ENCODE measurements at regions not wholly inside any gene's neighbourhood (a gene's known extent, or its start where the extent isn't known, plus 50 kb on each side); places are given as distances from the start of the nearest gene placed in this dataset.
A peak's percentile ranks its signal among the peaks of the same experiment; 100 is the strongest.

DNA sequence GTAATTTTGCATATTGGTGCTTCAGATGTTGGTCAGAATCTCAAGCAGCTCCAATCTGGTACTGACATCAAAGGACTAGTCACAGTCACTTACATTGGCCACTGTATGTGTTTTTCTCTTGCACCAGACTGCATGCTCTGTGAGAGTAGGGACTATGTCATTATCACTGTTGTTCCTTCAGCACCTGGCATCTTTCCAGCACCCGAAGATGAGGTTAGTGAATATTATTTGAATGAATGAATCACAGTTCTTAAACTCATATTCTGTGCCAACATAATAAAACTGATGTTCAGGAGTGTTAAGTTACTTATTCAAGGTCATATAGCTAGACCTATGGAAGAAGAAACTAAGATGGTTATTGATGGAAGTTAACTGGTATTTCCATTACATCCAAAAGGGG is 204.5 kb upstream of the TBX3 start:
- TF ChIP-seq SP1 (IDR thresholded peaks at IDR 0.05), result no peak
- TF ChIP-seq CTCF (IDR thresholded peaks at IDR 0.05; ENCODE audit: low read depth, low read length, missing input control), result no peak
- TF ChIP-seq MAX (IDR thresholded peaks at IDR 0.05), result no peak
- TF ChIP-seq RAD21 (IDR thresholded peaks at IDR 0.05), result no peak
- no peak for TF ChIP-seq HNF4A (conservative IDR thresholded peaks at IDR 0.05)
- no peak for TF ChIP-seq RXRA (IDR thresholded peaks at IDR 0.05)
- no peak for TF ChIP-seq NR2F2 (IDR thresholded peaks at IDR 0.05)
- TF ChIP-seq, protein P1, sequence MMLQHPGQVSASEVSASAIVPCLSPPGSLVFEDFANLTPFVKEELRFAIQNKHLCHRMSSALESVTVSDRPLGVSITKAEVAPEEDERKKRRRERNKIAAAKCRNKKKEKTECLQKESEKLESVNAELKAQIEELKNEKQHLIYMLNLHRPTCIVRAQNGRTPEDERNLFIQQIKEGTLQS (IDR thresholded peaks at IDR 0.05), result no peak
- H3K4me1 ChIP-seq (ENCODE audit: control insufficient read depth in 4 of 4, insufficient read depth in 4 of 4, low read length in 3 of 4), result no peaks in the 10 kb centered on the region
- no peaks in the 10 kb centered on the region for H3K36me3 ChIP-seq (ENCODE audit: control insufficient read depth in 4 of 4, insufficient read depth in 3 of 4, low read depth in 1 of 4, low read length in 3 of 4)
- WGBS, result 40% methylated on average over 1 of the region's 1 CpG
- H3K27ac ChIP-seq (ENCODE audit: low read depth in 1 of 2, low read length in 2 of 2), result no peak overlapping the region
- DNase-seq (ENCODE audit: low spot score), result no peak
- H3K9ac ChIP-seq (ENCODE audit: low read depth in 1 of 2, low read length in 2 of 2), result no peak overlapping the region
- no peaks in the 10 kb centered on the region for H3K9me3 ChIP-seq (ENCODE audit: control insufficient read depth in 4 of 4, low read length in 3 of 4)
- H3K4me3 ChIP-seq (ENCODE audit: low read depth in 1 of 3, low read length in 3 of 3), result no peak overlapping the region
- no peaks in the 10 kb centered on the region for H3K27me3 ChIP-seq (ENCODE audit: control insufficient read depth in 4 of 4, insufficient read depth in 4 of 4, low read length in 3 of 4)

DNA sequence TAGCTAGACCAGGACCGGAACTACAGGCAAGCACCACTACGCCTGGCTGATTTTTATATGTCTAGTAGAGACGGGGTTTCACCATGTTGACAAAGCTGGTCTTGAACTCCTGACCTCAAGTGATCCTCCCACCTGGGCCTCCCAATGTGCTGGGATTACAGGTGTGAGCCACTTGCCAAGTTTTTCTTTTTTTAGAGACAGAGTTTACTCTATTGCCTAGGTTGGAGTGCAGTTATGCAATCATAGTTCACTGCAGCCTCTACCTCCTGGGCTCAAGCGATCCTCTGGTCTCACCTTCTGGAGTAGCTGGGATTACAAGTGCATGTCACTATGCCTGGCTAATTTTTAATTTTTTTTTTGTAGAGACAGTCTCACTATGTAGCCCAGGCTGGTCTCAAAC is 201.5 kb upstream of the TBX3 start:
- Histone ChIP-seq H3K9ac (ENCODE audit: low read depth in 1 of 2, low read length in 2 of 2) (no peak overlapping the region), H3K27me3 (ENCODE audit: control insufficient read depth in 4 of 4, insufficient read depth in 4 of 4, low read length in 3 of 4) (no peaks in the 10 kb centered on the region), H3K36me3 (ENCODE audit: control insufficient read depth in 4 of 4, insufficient read depth in 3 of 4, low read depth in 1 of 4, low read length in 3 of 4) (no peaks in the 10 kb centered on the region), H3K4me3 (ENCODE audit: low read depth in 1 of 3, low read length in 3 of 3) (no peak overlapping the region), H3K9me3 (ENCODE audit: control insufficient read depth in 4 of 4, low read length in 3 of 4) (no peaks in the 10 kb centered on the region), H3K27ac (ENCODE audit: low read depth in 1 of 2, low read length in 2 of 2) (no peak overlapping the region), H3K4me1 (ENCODE audit: control insufficient read depth in 4 of 4, insufficient read depth in 4 of 4, low read length in 3 of 4) (no peaks in the 10 kb centered on the region)
- DNase-seq (ENCODE audit: low spot score), result no peak
- WGBS, result 70% methylated on average over 4 of the region's 4 CpGs
- TF ChIP-seq JUND (IDR thresholded peaks at IDR 0.05), result peak in 1 of 2 donors; percentile 13
- peak; percentile 49 to 59 for TF ChIP-seq RAD21 (IDR thresholded peaks at IDR 0.05)
- no peak for TF ChIP-seq EGR1 (IDR thresholded peaks at IDR 0.05; ENCODE audit: low read depth in 2 of 2)
- TF ChIP-seq RXRA (IDR thresholded peaks at IDR 0.05), result peak; percentile 33 to 53
- TF ChIP-seq HNF4A (conservative IDR thresholded peaks at IDR 0.05), result peak; percentile 13 to 30

DNA sequence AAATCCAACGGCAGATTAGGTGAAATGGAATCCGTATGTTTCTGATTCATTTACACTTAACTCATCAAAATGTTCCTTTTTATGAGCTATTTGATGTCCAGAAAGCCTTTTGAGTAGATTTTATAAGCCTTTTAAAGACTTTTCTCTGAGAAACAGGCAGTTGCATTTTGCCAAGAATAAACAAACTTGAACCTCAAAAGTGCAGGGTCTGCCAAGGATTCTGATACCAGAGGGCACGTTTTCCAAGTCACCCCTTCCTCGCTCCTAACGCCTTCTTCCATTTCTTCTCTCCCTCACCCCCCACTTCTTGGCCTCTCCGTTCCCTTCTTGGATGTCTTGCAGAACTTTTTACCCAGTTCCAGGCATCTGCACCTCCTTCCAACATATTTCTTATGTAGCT is 200.6 kb upstream of the TBX3 start:
- 82% methylated on average over 6 of the region's 6 CpGs for WGBS
- TF ChIP-seq HNF4A (conservative IDR thresholded peaks at IDR 0.05) (no peak), NR2F2 (IDR thresholded peaks at IDR 0.05) (no peak), YY1 (IDR thresholded peaks at IDR 0.05) (no peak), CTCF (IDR thresholded peaks at IDR 0.05; ENCODE audit: low read depth, low read length, missing input control) (no peak)
- TF ChIP-seq, protein P1 (IDR thresholded peaks at IDR 0.05), result no peak
- Histone ChIP-seq H3K36me3 (ENCODE audit: control insufficient read depth in 4 of 4, insufficient read depth in 3 of 4, low read depth in 1 of 4, low read length in 3 of 4) (no peaks in the 10 kb centered on the region), H3K9ac (ENCODE audit: low read depth in 1 of 2, low read length in 2 of 2) (no peak overlapping the region), H3K4me3 (ENCODE audit: low read depth in 1 of 3, low read length in 3 of 3) (no peak overlapping the region), H3K27ac (ENCODE audit: low read depth in 1 of 2, low read length in 2 of 2) (no peak overlapping the region), H3K9me3 (ENCODE audit: control insufficient read depth in 4 of 4, low read length in 3 of 4) (no peaks in the 10 kb centered on the region), H3K27me3 (ENCODE audit: control insufficient read depth in 4 of 4, insufficient read depth in 4 of 4, low read length in 3 of 4) (no peaks in the 10 kb centered on the region), H3K4me1 (ENCODE audit: control insufficient read depth in 4 of 4, insufficient read depth in 4 of 4, low read length in 3 of 4) (no peaks in the 10 kb centered on the region)
- no peak for DNase-seq (ENCODE audit: low spot score)

All from liver (tissue), 8 donors.